SU-DHL-6 (cell line): ENCODE measurements at regions not wholly inside any gene's neighbourhood (a gene's known extent, or its start where the extent isn't known, plus 50 kb on each side); places are given as distances from the start of the nearest gene placed in this dataset.

Source experiments
- H2AFZ ChIP-seq: fragments of 200-600 bp; sonication (generic); 2 replicates; pipeline ENCODE4 v1.6.1; 2014; ENCODE audit warnings: low read depth, mild to moderate bottlenecking, moderate library complexity, mixed read lengths, antibody characterized with exemption, low read length; ENCODE audit not compliant: severe bottlenecking
- H3F3A ChIP-seq: fragments of 200-600 bp; shearing (Covaris generic); 2 replicates; pipeline ENCODE4 v1.6.0; 2016; ENCODE audit warnings: antibody characterized with exemption, mild to moderate bottlenecking; ENCODE audit not compliant: insufficient read depth
- H3K27ac ChIP-seq: fragments of 200-600 bp; sonication (generic); 2 replicates; pipeline ENCODE4 v1.5.1; 2016; ENCODE audit warnings: low read depth, mild to moderate bottlenecking, low read length, moderate library complexity, mixed read lengths
- H3K27me3 ChIP-seq: fragments of 200-600 bp; sonication (generic), shearing (Covaris generic); 2 replicates; pipeline ENCODE4 v1.6.0; 2014; ENCODE audit warnings: mild to moderate bottlenecking, low read length
- H3K36me3 ChIP-seq: fragments of 200-600 bp; sonication (generic); 2 replicates; pipeline ENCODE4 v1.6.1; 2014; ENCODE audit warnings: mild to moderate bottlenecking, low read length, mixed read lengths
- H3K4me2 ChIP-seq: fragments of 300-600, 200-600 bp; shearing (Covaris generic), sonication (generic); 2 replicates; pipeline ENCODE4 v1.6.0; 2014; ENCODE audit warnings: low read length, low read depth, mild to moderate bottlenecking; ENCODE audit not compliant: poor library complexity, severe bottlenecking
- H3K4me3 ChIP-seq: fragments of 200-600 bp; sonication (generic); 2 replicates; pipeline ENCODE4 v1.5.1; 2014; ENCODE audit warnings: antibody characterized with exemption, low read length, mild to moderate bottlenecking, mixed read lengths; ENCODE audit not compliant: insufficient read depth, poor library complexity, severe bottlenecking
- H3K79me2 ChIP-seq: fragments of 200-600 bp; sonication (generic); 2 replicates; pipeline ENCODE4 v1.6.1; 2014; ENCODE audit warnings: mild to moderate bottlenecking, low read length, moderate library complexity; ENCODE audit not compliant: insufficient read depth
- H3K9ac ChIP-seq: fragments of 200-600 bp; sonication (generic); 2 replicates; pipeline ENCODE4 v1.7.0; 2014; ENCODE audit warnings: mild to moderate bottlenecking, low read length
- H3K9me2 ChIP-seq: fragments of 200-600 bp; sonication (generic); replicated peaks from 2 replicates; pipeline ENCODE4 v1.6.1; 2014; ENCODE audit warnings: low read length; ENCODE audit not compliant: insufficient read depth
- H3K9me3 ChIP-seq: fragments of 200-600 bp; sonication (generic); 2 replicates; pipeline ENCODE4 v1.6.1; 2014; ENCODE audit warnings: low read length, mixed read lengths; ENCODE audit not compliant: insufficient read depth
- H4K20me1 ChIP-seq: fragments of 200-600 bp; sonication (generic); 2 replicates; pipeline ENCODE4 v1.6.1; 2014; ENCODE audit warnings: low read depth, mild to moderate bottlenecking, antibody characterized with exemption, low read length, moderate library complexity, mixed read lengths
- CTCF ChIP-seq: fragments of 200-600 bp; sonication (generic); IDR thresholded peaks from one replicate; pipeline ENCODE4 v1.5.1; 2017; ENCODE audit warnings: antibody characterized with exemption, mild to moderate bottlenecking, low read length, moderate library complexity; ENCODE audit not compliant: insufficient read depth, poor library complexity, severe bottlenecking
- EZH2phosphoT487 ChIP-seq: fragments of 200-600 bp; sonication (generic), shearing (Covaris generic); conservative IDR thresholded peaks from 2 replicates; pipeline ENCODE4 v1.6.1; 2018; ENCODE audit warnings: mild to moderate bottlenecking, antibody characterized with exemption, low read length, moderate library complexity, mixed read lengths

- H3F3A ChIP-seq = no peaks in the 10 kb centered on the region
- no peak overlapping the region for H3K4me3 ChIP-seq
- no peak overlapping the region for H2AFZ ChIP-seq
- H3K36me3 ChIP-seq = peaks cover 11% of the 10 kb centered on the region
- no peaks in the 10 kb centered on the region for H4K20me1 ChIP-seq
- TF ChIP-seq CTCF = no peak
- TF ChIP-seq EZH2phosphoT487 = no peak
- H3K79me2 ChIP-seq = no peaks in the 10 kb centered on the region
- peaks cover 80% of the 10 kb centered on the region; the same call in 1 of the 2 replicates for H3K9me3 ChIP-seq
- H3K27me3 ChIP-seq = no peaks in the 10 kb centered on the region
- no peaks in the 10 kb centered on the region for H3K9me2 ChIP-seq
- no peak overlapping the region for H3K27ac ChIP-seq
- no peak overlapping the region for H3K4me2 ChIP-seq
- H3K9ac ChIP-seq = no peak overlapping the region
Measured at GRCh38 chr15:25056484-25057425, 102.0 kb downstream of the SNRPN start.

- Histone ChIP-seq H3K27ac (no peak overlapping the region), H3K36me3 (peaks cover 11% of the 10 kb centered on the region), H3K4me3 (no peak overlapping the region), H3K27me3 (no peaks in the 10 kb centered on the region), H3K4me2 (no peak overlapping the region), H3F3A (no peaks in the 10 kb centered on the region), H3K9ac (no peak overlapping the region), H3K9me2 (no peaks in the 10 kb centered on the region), H2AFZ (no peak overlapping the region), H3K9me3 (peaks cover 80% of the 10 kb centered on the region; the same call in 1 of the 2 replicates), H4K20me1 (no peaks in the 10 kb centered on the region), H3K79me2 (no peaks in the 10 kb centered on the region)
- TF ChIP-seq EZH2phosphoT487 (no peak), CTCF (no peak)
Measured at GRCh38 chr15:25057574-25057973, 102.8 kb downstream of the SNRPN start.

- H3K36me3 ChIP-seq = peaks cover 11% of the 10 kb centered on the region
- peaks cover 80% of the 10 kb centered on the region; the same call in 1 of the 2 replicates for H3K9me3 ChIP-seq
- H4K20me1 ChIP-seq = no peaks in the 10 kb centered on the region
- no peaks in the 10 kb centered on the region for H3K9me2 ChIP-seq
- H2AFZ ChIP-seq = no peak overlapping the region
- no peak for TF ChIP-seq CTCF
- TF ChIP-seq EZH2phosphoT487 = no peak
- no peak overlapping the region for H3K27ac ChIP-seq
- H3K9ac ChIP-seq = no peak overlapping the region
- H3K4me3 ChIP-seq = no peak overlapping the region
- H3K79me2 ChIP-seq = no peaks in the 10 kb centered on the region
- H3F3A ChIP-seq = no peaks in the 10 kb centered on the region
- no peak overlapping the region for H3K4me2 ChIP-seq
- no peaks in the 10 kb centered on the region for H3K27me3 ChIP-seq
Measured at GRCh38 chr15:25058080-25058785, 103.4 kb downstream of the SNRPN start.
